AG10803 (cell line): ENCODE measurements at regions not wholly inside any gene's neighbourhood (a gene's known extent, or its start where the extent isn't known, plus 50 kb on each side); places are given as distances from the start of the nearest gene placed in this dataset.

Source experiments
- DNase-seq: peaks from one replicate; pipeline ENCODE4 v3.0.0; 2010; ENCODE audit warnings: low read depth
- H3K4me3 ChIP-seq: 2 replicates; pipeline ENCODE4 v1.5.1; 2011; ENCODE audit warnings: mild to moderate bottlenecking, low read length, control low read depth
- TF ChIP-seq, protein P1 (sequence below): conservative IDR thresholded peaks from 2 replicates; pipeline ENCODE4 v1.5.1; 2011; ENCODE audit warnings: mild to moderate bottlenecking, low read length, control low read depth, inconsistent platforms

DNA sequence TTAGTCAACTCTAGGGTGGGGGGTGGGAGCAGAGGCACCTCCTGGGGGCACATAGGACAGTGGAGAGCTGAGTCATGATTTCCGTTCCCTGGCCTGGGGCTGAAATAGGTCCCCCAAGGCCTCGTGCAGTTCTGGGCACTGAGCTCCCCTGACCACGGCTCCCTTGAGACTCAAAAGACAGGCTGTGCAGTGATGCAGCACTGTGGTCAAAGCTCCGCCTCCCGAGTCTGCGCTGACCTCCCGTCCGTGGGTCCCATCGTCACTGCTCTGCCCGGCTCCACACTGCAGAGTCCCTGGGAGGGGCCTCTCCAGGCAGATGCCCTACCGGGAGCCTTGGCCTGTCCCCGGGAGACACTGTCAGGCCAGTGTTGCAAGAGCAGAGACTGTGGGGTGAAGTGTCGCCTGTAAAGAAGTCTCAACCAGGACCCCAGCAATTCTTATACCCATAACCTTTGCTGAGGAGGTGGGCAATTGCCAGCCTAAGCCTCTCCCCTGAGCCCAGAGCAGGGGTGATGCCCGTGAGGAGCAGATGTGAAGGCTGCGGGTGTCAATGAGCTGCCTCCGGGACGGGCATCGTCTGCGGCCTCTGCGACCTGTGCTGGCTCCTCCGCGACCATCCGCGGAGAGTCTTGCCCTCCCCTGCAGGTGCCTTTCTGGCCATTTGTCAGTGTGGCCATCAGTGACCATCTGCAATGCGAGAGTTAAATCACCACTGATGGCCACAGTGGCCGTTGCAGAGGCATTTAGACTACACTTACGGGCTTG is 877.3 kb downstream of the BRD1 start:
- DNase-seq = no peak
- no peak overlapping the region for H3K4me3 ChIP-seq
- TF ChIP-seq, protein P1, sequence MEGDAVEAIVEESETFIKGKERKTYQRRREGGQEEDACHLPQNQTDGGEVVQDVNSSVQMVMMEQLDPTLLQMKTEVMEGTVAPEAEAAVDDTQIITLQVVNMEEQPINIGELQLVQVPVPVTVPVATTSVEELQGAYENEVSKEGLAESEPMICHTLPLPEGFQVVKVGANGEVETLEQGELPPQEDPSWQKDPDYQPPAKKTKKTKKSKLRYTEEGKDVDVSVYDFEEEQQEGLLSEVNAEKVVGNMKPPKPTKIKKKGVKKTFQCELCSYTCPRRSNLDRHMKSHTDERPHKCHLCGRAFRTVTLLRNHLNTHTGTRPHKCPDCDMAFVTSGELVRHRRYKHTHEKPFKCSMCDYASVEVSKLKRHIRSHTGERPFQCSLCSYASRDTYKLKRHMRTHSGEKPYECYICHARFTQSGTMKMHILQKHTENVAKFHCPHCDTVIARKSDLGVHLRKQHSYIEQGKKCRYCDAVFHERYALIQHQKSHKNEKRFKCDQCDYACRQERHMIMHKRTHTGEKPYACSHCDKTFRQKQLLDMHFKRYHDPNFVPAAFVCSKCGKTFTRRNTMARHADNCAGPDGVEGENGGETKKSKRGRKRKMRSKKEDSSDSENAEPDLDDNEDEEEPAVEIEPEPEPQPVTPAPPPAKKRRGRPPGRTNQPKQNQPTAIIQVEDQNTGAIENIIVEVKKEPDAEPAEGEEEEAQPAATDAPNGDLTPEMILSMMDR = no peak

- TF ChIP-seq, protein P1 = no peak
- DNase-seq = no peak
- no peak overlapping the region for H3K4me3 ChIP-seq
Measured at GRCh38 chr22:48949375-48950149, 878.1 kb downstream of the BRD1 start.

- TF ChIP-seq, protein P1 = no peak
- H3K4me3 ChIP-seq = no peak overlapping the region
- DNase-seq = no peak
Measured at GRCh38 chr22:48948575-48949170, 879.0 kb downstream of the BRD1 start.

DNA sequence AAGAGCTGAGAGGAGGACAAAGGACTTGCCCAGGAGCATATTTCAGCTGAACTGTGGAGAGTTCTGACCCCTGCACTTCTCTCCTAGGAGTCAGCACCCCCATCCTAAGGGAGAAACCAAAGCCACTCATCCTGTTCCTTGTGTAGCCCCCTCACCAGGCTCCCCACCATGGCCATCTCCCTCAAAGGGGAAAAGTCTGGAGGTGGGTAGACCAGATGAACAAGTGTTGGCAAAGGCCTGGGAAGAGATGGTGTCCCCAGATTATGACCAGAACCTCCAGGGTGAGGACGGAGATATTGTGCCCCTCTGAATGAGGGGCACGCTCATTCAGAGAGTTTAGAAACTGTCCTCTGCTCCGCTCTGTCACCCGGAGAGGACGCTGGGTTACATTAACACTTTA is 880.0 kb downstream of the BRD1 start:
- TF ChIP-seq, protein P1 = no peak
- DNase-seq = no peak
- no peak overlapping the region for H3K4me3 ChIP-seq

- TF ChIP-seq, protein P1 = no peak
- DNase-seq = no peak
- no peak overlapping the region for H3K4me3 ChIP-seq
Measured at GRCh38 chr22:48945621-48946458, 881.8 kb downstream of the BRD1 start.

GRCh38 chr22:48944751-48945620 is 882.7 kb downstream of the BRD1 start:
- no peak for DNase-seq
- no peak overlapping the region for H3K4me3 ChIP-seq
- TF ChIP-seq, protein P1 = no peak
